HCT116 (cell line): ENCODE measurements at regions not wholly inside any gene's neighbourhood (a gene's known extent, or its start where the extent isn't known, plus 50 kb on each side); places are given as distances from the start of the nearest gene placed in this dataset.

ENCODE experiments used
- ATAC-seq: fragments of 200-7000 bp; cut with Tn5 transposase; 2 replicates; pipeline ENCODE4 v1.9.1; 2020; ENCODE audit warnings: mild to moderate bottlenecking, moderate library complexity
- BruUV-seq: library from RNA; stranded (reverse); fragments of 400-500 nt; replicated peaks from 2 replicates; lab custom pipeline; 2021; lab: Mats Ljungman, UMichigan
- CTCF ChIA-PET: fragments of 300-600 bp; sonication (Branson Sonifier 250); formaldehyde crosslinking; loops from one replicate; lab custom pipeline; 2021; ENCODE audit warnings: antibody characterized with exemption; lab: Charles Lee
- POLR2A ChIA-PET: fragments of 300-600, 350-600 bp; sonication (Branson Sonifier 250); formaldehyde crosslinking; loops from one replicate; lab custom pipeline; 2021; ENCODE audit warnings: antibody characterized with exemption; lab: Charles Lee
- RAD21 ChIA-PET, 2 experiments: fragments of 300-600 bp; sonication (Branson Sonifier 250); formaldehyde crosslinking; loops; one replicate each; lab custom pipeline; 2023; ENCODE audit warnings: low total read pairs in 2 of 2; ENCODE audit not compliant: uncharacterized antibody in 2 of 2, unreplicated experiment in 2 of 2, low non-redundant PET in 1 of 2; lab: Charles Lee
- DNase-seq: peaks from one replicate; pipeline ENCODE4 v3.0.0-alpha.2; 2010; ENCODE audit warnings: low read depth, low spot score
- H2AFZ ChIP-seq: fragments of 200-600 bp; shearing (Covaris generic), sonication (generic); 2 replicates; pipeline ENCODE4 v1.6.1; 2017; ENCODE audit warnings: low read depth, mixed run types, mixed read lengths, antibody characterized with exemption, low read length; ENCODE audit not compliant: poor library complexity, severe bottlenecking
- H3K27ac ChIP-seq: 2 replicates; pipeline ENCODE4 v1.5.1; 2012; ENCODE audit warnings: low read depth, low read length
- H3K27me3 ChIP-seq: fragments of 200-600 bp; sonication (generic); 2 replicates; pipeline ENCODE4 v1.6.1; 2016; ENCODE audit warnings: mixed run types, low read length, mixed read lengths; ENCODE audit not compliant: insufficient read depth
- H3K36me3 ChIP-seq, 2 experiments: fragments of 200-500 bp in 1 of 2; fragments of 200-600 bp in 1 of 2; sonication (Bioruptor generic) in 1 of 2; sonication (generic) in 1 of 2; 2 replicates each; pipeline versions ENCODE4 v1.5.1 to v1.6.1; 2014 to 2016; ENCODE audit warnings: low read length in 2 of 2, inconsistent platforms in 1 of 2, mixed read lengths in 1 of 2, mixed run types in 1 of 2; ENCODE audit not compliant: insufficient read depth in 2 of 2, control insufficient read depth in 1 of 2
- H3K4me1 ChIP-seq, 2 experiments: fragments of 200-600 bp in 1 of 2; sonication (generic) in 1 of 2; 2 replicates each; pipeline versions ENCODE4 v1.5.1 to v1.6.1; 2012 to 2017; ENCODE audit warnings: low read length in 2 of 2, inconsistent platforms in 1 of 2, mild to moderate bottlenecking in 1 of 2, mixed read lengths in 1 of 2, mixed run types in 1 of 2, moderate library complexity in 1 of 2; ENCODE audit not compliant: insufficient read depth in 2 of 2, control insufficient read depth in 1 of 2
- H3K4me2 ChIP-seq: fragments of 200-600 bp; sonication (generic); 2 replicates; pipeline ENCODE4 v1.6.1; 2017; ENCODE audit warnings: mixed run types, low read length, mixed read lengths
- H3K4me3 ChIP-seq, 2 experiments: fragments of 200-600 bp in 1 of 2; sonication (generic) in 1 of 2; replicated peaks in 1 of 2; 2 replicates each; pipeline ENCODE4 v1.5.1; 2011 to 2016; ENCODE audit warnings: low read length in 2 of 2, control low read depth in 1 of 2, low read depth in 1 of 2, mild to moderate bottlenecking in 1 of 2, mixed read lengths in 1 of 2, mixed run types in 1 of 2
- H3K79me2 ChIP-seq: fragments of 200-600 bp; sonication (generic); 2 replicates; pipeline ENCODE4 v1.6.1; 2017; ENCODE audit warnings: mild to moderate bottlenecking, mixed run types, low read length, moderate library complexity, mixed read lengths; ENCODE audit not compliant: insufficient read depth
- H3K9ac ChIP-seq: fragments of 200-600 bp; sonication (generic); 2 replicates; pipeline ENCODE4 v1.6.1; 2016; ENCODE audit warnings: low read length, mixed read lengths
- H3K9me2 ChIP-seq: fragments of 200-600 bp; sonication (generic), shearing (Covaris generic); 2 replicates; pipeline ENCODE4 v1.6.1; 2017; ENCODE audit warnings: mixed run types, mild to moderate bottlenecking, moderate library complexity; ENCODE audit not compliant: insufficient read depth
- H3K9me3 ChIP-seq, 2 experiments: fragments of 200-500 bp in 1 of 2; fragments of 200-600 bp in 1 of 2; sonication (Bioruptor generic) in 1 of 2; sonication (generic) in 1 of 2; 2 replicates each; pipeline ENCODE4 v1.6.1; 2014 to 2017; ENCODE audit warnings: low read length in 2 of 2, mixed read lengths in 2 of 2, inconsistent platforms in 1 of 2, low read depth in 1 of 2, mild to moderate bottlenecking in 1 of 2, mixed run types in 1 of 2, moderate library complexity in 1 of 2; ENCODE audit not compliant: control insufficient read depth in 1 of 2, insufficient read depth in 1 of 2
- H4K20me1 ChIP-seq: fragments of 200-600 bp; sonication (generic), shearing (Covaris generic); 2 replicates; pipeline ENCODE4 v1.6.1; 2017; ENCODE audit warnings: mixed run types, mild to moderate bottlenecking, moderate library complexity; ENCODE audit not compliant: insufficient read depth
- ELF1 ChIP-seq: IDR thresholded peaks from 2 replicates; pipeline ENCODE4 v1.6.1; 2012; ENCODE audit warnings: low read depth, borderline replicate concordance
- EZH2phosphoT487 ChIP-seq: fragments of 200-600 bp; IDR thresholded peaks from 2 replicates; pipeline ENCODE4 v1.6.1; 2018; ENCODE audit warnings: antibody characterized with exemption, borderline replicate concordance
- FOSL1 ChIP-seq: IDR thresholded peaks from 2 replicates; pipeline ENCODE4 v1.6.1; 2012; ENCODE audit warnings: low read depth
- JUND ChIP-seq: IDR thresholded peaks from 2 replicates; pipeline ENCODE4 v1.6.1; 2012
- REST ChIP-seq: IDR thresholded peaks from 2 replicates; pipeline ENCODE4 v1.6.1; 2012; ENCODE audit warnings: low read depth
- SIN3A ChIP-seq: IDR thresholded peaks from 2 replicates; pipeline ENCODE4 v1.6.1; 2012; ENCODE audit warnings: low read depth
- ZFX ChIP-seq: fragments of 450-650 bp; IDR thresholded peaks from 2 replicates; pipeline ENCODE4 v1.6.1; 2017
- ZNF274 ChIP-seq: fragments of 200-500 bp; sonication (Bioruptor generic); IDR thresholded peaks from 2 replicates; pipeline ENCODE4 v1.6.1; 2014; ENCODE audit warnings: mild to moderate bottlenecking, low read depth, low read length, inconsistent platforms
- intact Hi-C: fragments of 100-400 bp; cut with micrococcal nuclease; formaldehyde crosslinking; loops from 2 replicates; pipeline ENCODE4 v1.10.0; 2022
- TF ChIP-seq, protein P1 (sequence below), 3 experiments: fragments of 200-600 bp in 1 of 3; sonication (generic) in 1 of 3; IDR thresholded peaks in 2 of 3; conservative IDR thresholded peaks in 1 of 3; 2 replicates each; pipeline ENCODE4 v1.5.1; 2012 to 2017; ENCODE audit warnings: low read depth in 2 of 3, low read length in 2 of 3, antibody characterized with exemption in 1 of 3, borderline replicate concordance in 1 of 3, control low read depth in 1 of 3, mild to moderate bottlenecking in 1 of 3, mixed read lengths in 1 of 3, mixed run types in 1 of 3, moderate library complexity in 1 of 3; ENCODE audit not compliant: insufficient read depth in 1 of 3

- no peak for ATAC-seq
- Histone ChIP-seq H3K36me3 (no peaks in the 10 kb centered on the region), H3K4me3 (no peak overlapping the region), H3K9me3 (no peaks in the 10 kb centered on the region), H3K4me2 (no peak overlapping the region), H3K27me3 (no peaks in the 10 kb centered on the region), H2AFZ (no peak overlapping the region), H3K9me2 (no peaks in the 10 kb centered on the region), H3K9ac (no peak overlapping the region), H3K79me2 (no peaks in the 10 kb centered on the region), H3K27ac (no peak overlapping the region), H3K4me1 (no peaks in the 10 kb centered on the region), H4K20me1 (no peaks in the 10 kb centered on the region)
- ChIA-PET CTCF (no interaction called here), POLR2A (no interaction called here), RAD21 (no interaction called here)
- TF ChIP-seq ZFX (no peak), JUND (no peak), REST (no peak), EZH2phosphoT487 (no peak), FOSL1 (no peak), ZNF274 (no peak), ELF1 (no peak), SIN3A (no peak)
- TF ChIP-seq, protein P1, sequence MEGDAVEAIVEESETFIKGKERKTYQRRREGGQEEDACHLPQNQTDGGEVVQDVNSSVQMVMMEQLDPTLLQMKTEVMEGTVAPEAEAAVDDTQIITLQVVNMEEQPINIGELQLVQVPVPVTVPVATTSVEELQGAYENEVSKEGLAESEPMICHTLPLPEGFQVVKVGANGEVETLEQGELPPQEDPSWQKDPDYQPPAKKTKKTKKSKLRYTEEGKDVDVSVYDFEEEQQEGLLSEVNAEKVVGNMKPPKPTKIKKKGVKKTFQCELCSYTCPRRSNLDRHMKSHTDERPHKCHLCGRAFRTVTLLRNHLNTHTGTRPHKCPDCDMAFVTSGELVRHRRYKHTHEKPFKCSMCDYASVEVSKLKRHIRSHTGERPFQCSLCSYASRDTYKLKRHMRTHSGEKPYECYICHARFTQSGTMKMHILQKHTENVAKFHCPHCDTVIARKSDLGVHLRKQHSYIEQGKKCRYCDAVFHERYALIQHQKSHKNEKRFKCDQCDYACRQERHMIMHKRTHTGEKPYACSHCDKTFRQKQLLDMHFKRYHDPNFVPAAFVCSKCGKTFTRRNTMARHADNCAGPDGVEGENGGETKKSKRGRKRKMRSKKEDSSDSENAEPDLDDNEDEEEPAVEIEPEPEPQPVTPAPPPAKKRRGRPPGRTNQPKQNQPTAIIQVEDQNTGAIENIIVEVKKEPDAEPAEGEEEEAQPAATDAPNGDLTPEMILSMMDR (IDR thresholded peaks at IDR 0.05 in 2 of 3, conservative IDR thresholded peaks at IDR 0.05 in 1 of 3; ENCODE audit: borderline replicate concordance in 1 of 3, insufficient read depth in 1 of 3, low read depth in 2 of 3, low read length in 2 of 3) = no peak
- BruUV-seq = no TSS peak
- intact Hi-C loops = no loop called here
- no peak for DNase-seq
Observed at GRCh38 chr10:22795546-22795945, 81.2 kb upstream of the PIP4K2A start.
